Sigmoid colon (tissue), 4 donors: ENCODE measurements at regions not wholly inside any gene's neighbourhood (a gene's known extent, or its start where the extent isn't known, plus 50 kb on each side); places are given as distances from the start of the nearest gene placed in this dataset.

Experiments used
- EP300 ChIP-seq, 4 donors: sonication (generic); formaldehyde crosslinking; IDR thresholded peaks; one replicate each; pipeline ENCODE4 v1.6.1; 2017; ENCODE audit warnings: antibody characterized with exemption in 4 of 4
- POLR2A ChIP-seq, 2 donors: fragments of 450-650 bp; IDR thresholded peaks; one replicate each; pipeline ENCODE4 v1.6.1; 2016; ENCODE audit warnings: antibody characterized with exemption in 2 of 2, mild to moderate bottlenecking in 2 of 2, moderate library complexity in 2 of 2
- POLR2AphosphoS5 ChIP-seq, 4 donors: sonication (generic); formaldehyde crosslinking; IDR thresholded peaks; one replicate each; pipeline ENCODE4 v1.6.1; 2017; ENCODE audit warnings: antibody characterized with exemption in 4 of 4
- TF ChIP-seq, protein P1 (sequence below), 4 experiments: fragments of 450-650 bp in 3 of 4; fragments of 200-600 bp in 1 of 4; IDR thresholded peaks; one replicate each; pipeline ENCODE4 v1.5.1; 2016 to 2019; ENCODE audit warnings: antibody characterized with exemption in 4 of 4, mild to moderate bottlenecking in 3 of 4, moderate library complexity in 2 of 4

DNA sequence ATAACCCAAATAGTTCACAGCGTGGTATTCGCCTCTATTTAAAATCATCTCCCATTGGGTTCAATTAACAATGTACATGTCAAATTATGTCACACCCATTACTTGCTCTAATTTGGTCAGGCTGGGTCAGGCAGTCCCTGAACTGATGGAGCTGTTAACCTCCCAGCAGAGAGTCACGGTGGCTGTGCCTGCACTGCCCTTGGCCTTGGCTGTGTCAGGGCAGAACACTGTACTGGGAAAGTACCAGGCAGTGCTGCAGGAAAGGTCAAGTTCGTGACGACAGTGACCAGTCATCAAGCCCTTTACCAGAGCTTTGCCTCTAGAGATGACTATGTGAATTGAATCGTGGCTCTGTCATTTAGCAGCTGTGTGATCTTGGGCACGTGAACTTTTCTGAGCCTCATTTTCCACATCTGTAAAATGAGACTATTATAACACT is 100.0 kb downstream of the ARF6 start:
- TF ChIP-seq POLR2A (IDR thresholded peaks at IDR 0.05) = no peak
- no peak for TF ChIP-seq POLR2AphosphoS5 (IDR thresholded peaks at IDR 0.05)
- TF ChIP-seq, protein P1, sequence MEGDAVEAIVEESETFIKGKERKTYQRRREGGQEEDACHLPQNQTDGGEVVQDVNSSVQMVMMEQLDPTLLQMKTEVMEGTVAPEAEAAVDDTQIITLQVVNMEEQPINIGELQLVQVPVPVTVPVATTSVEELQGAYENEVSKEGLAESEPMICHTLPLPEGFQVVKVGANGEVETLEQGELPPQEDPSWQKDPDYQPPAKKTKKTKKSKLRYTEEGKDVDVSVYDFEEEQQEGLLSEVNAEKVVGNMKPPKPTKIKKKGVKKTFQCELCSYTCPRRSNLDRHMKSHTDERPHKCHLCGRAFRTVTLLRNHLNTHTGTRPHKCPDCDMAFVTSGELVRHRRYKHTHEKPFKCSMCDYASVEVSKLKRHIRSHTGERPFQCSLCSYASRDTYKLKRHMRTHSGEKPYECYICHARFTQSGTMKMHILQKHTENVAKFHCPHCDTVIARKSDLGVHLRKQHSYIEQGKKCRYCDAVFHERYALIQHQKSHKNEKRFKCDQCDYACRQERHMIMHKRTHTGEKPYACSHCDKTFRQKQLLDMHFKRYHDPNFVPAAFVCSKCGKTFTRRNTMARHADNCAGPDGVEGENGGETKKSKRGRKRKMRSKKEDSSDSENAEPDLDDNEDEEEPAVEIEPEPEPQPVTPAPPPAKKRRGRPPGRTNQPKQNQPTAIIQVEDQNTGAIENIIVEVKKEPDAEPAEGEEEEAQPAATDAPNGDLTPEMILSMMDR (IDR thresholded peaks at IDR 0.05) = no peak
- no peak for TF ChIP-seq EP300 (IDR thresholded peaks at IDR 0.05)
